Stomach (tissue), 4 donors: ENCODE measurements at regions not wholly inside any gene's neighbourhood (a gene's known extent, or its start where the extent isn't known, plus 50 kb on each side); places are given as distances from the start of the nearest gene placed in this dataset.

Source experiments
- CTCF ChIP-seq, 7 experiments: fragments of 450-650 bp in 4 of 7; fragments of 200-600 bp in 3 of 7; sonication (generic) in 3 of 7; IDR thresholded peaks; one replicate each; pipeline ENCODE4 v1.5.1; 2016 to 2019; ENCODE audit warnings: antibody characterized with exemption in 7 of 7, control low read depth in 2 of 7, mild to moderate bottlenecking in 1 of 7
- EP300 ChIP-seq: sonication (generic); formaldehyde crosslinking; IDR thresholded peaks from one replicate; pipeline ENCODE4 v1.6.1; 2017; ENCODE audit warnings: antibody characterized with exemption
- POLR2A ChIP-seq, 4 donors: fragments of 450-650 bp; IDR thresholded peaks; one replicate each; pipeline ENCODE4 v1.6.1; 2016; ENCODE audit warnings: antibody characterized with exemption in 4 of 4, control low read depth in 2 of 4, mild to moderate bottlenecking in 1 of 4, moderate library complexity in 1 of 4
- POLR2AphosphoS5 ChIP-seq, 3 donors: sonication (generic); formaldehyde crosslinking; IDR thresholded peaks; one replicate each; pipeline ENCODE4 v1.6.1; 2016; ENCODE audit warnings: antibody characterized with exemption in 3 of 3

- TF ChIP-seq POLR2A (IDR thresholded peaks at IDR 0.05) (no peak), CTCF (IDR thresholded peaks at IDR 0.05) (no peak), EP300 (no peak), POLR2AphosphoS5 (IDR thresholded peaks at IDR 0.05) (no peak)
Observed at GRCh38 chr5:6193310-6193709, 185.0 kb downstream of the MED10 start.
